ENCODE measurements at regions not wholly inside any gene's neighbourhood (a gene's known extent, or its start where the extent isn't known, plus 50 kb on each side); places are given as distances from the start of the nearest gene placed in this dataset.

- ChIA-PET CTCF (no interaction called here), POLR2A (no interaction called here)
- DNase-seq (ENCODE audit: extremely low spot score) = no peak
- TF ChIP-seq TARDBP (IDR thresholded peaks at IDR 0.05) = no peak
- no peak for TF ChIP-seq FOXM1 (IDR thresholded peaks at IDR 0.05; ENCODE audit: borderline replicate concordance)
- TF ChIP-seq FOXA1 (IDR thresholded peaks at IDR 0.05) = no peak
- TF ChIP-seq FOXK2 (IDR thresholded peaks at IDR 0.05) = no peak
- no peak for TF ChIP-seq SP1 (IDR thresholded peaks at IDR 0.05)
- no peak for TF ChIP-seq CTBP1 (IDR thresholded peaks at IDR 0.05; ENCODE audit: borderline replicate concordance)
- TF ChIP-seq ARNT (IDR thresholded peaks at IDR 0.05) = no peak
Measured at GRCh38 chr9:11537566-11537965, 924.8 kb upstream of the PTPRD start.

DNA sequence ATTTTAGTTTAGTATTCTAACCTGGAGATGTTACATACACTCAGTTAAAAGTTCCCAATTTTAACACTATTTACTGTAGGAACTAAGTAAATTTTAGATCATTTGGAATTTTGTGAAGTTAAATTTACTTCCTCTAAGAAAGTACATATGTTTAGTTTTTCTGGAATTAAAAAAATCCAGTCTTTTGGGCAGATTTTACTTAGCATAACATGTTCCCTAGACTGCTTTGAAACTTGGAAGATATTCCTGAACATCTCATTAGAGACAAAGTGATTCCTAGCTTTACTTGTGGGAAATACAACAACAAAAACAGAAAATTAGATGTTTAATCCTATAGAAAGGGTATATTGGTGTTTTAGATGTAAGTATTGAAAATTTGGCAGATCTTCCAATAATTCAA lies 930.0 kb upstream of the PTPRD start:
- POLR2A ChIA-PET = no interaction called here
- CTCF ChIA-PET = no interaction called here
- TF ChIP-seq FOXK2 (IDR thresholded peaks at IDR 0.05) (no peak), LEF1 (IDR thresholded peaks at IDR 0.05; ENCODE audit: borderline replicate concordance) (no peak), CTBP1 (IDR thresholded peaks at IDR 0.05; ENCODE audit: borderline replicate concordance) (no peak), NFRKB (IDR thresholded peaks at IDR 0.05) (no peak), PKNOX1 (IDR thresholded peaks at IDR 0.05) (no peak), TARDBP (IDR thresholded peaks at IDR 0.05) (no peak), HDGF (IDR thresholded peaks at IDR 0.05; ENCODE audit: borderline replicate concordance) (no peak), BHLHE40 (IDR thresholded peaks at IDR 0.05; ENCODE audit: borderline replicate concordance) (no peak), FOXA1 (IDR thresholded peaks at IDR 0.05) (no peak), FOXM1 (IDR thresholded peaks at IDR 0.05; ENCODE audit: borderline replicate concordance) (no peak), ZNF384 (IDR thresholded peaks at IDR 0.05) (no peak), SP1 (IDR thresholded peaks at IDR 0.05) (no peak), ELF4 (IDR thresholded peaks at IDR 0.05) (no peak), SUZ12 (IDR thresholded peaks at IDR 0.05) (no peak), L3MBTL2 (conservative IDR thresholded peaks at IDR 0.05) (no peak), ARNT (IDR thresholded peaks at IDR 0.05) (no peak)

GRCh38 chr9:11546231-11546630 lies 933.4 kb upstream of the PTPRD start:
- CTCF ChIA-PET = no interaction called here
- POLR2A ChIA-PET = no interaction called here
- no peak for DNase-seq (ENCODE audit: extremely low spot score)
- TF ChIP-seq NFRKB (IDR thresholded peaks at IDR 0.05) (no peak), ELF4 (IDR thresholded peaks at IDR 0.05) (no peak)

More for the DNA sequence above, 930.0 kb upstream of the PTPRD start:
- DNase-seq (ENCODE audit: extremely low spot score) = no peak

GRCh38 chr9:11549311-11549794 lies 936.6 kb upstream of the PTPRD start:
- ChIA-PET CTCF (no interaction called here), POLR2A (no interaction called here)
- no peak for TF ChIP-seq HDGF (IDR thresholded peaks at IDR 0.05; ENCODE audit: borderline replicate concordance)
- TF ChIP-seq PKNOX1 (IDR thresholded peaks at IDR 0.05) = no peak
- TF ChIP-seq FOXA1 (IDR thresholded peaks at IDR 0.05) = no peak
- TF ChIP-seq BHLHE40 (IDR thresholded peaks at IDR 0.05; ENCODE audit: borderline replicate concordance) = no peak
- no peak for TF ChIP-seq FOXK2 (IDR thresholded peaks at IDR 0.05)
- TF ChIP-seq FOXM1 (IDR thresholded peaks at IDR 0.05; ENCODE audit: borderline replicate concordance) = no peak
- no peak for TF ChIP-seq ARNT (IDR thresholded peaks at IDR 0.05)
- no peak for TF ChIP-seq SUZ12 (IDR thresholded peaks at IDR 0.05)
- TF ChIP-seq CTBP1 (IDR thresholded peaks at IDR 0.05; ENCODE audit: borderline replicate concordance) = no peak
- TF ChIP-seq L3MBTL2 (conservative IDR thresholded peaks at IDR 0.05) = no peak
- TF ChIP-seq TARDBP (IDR thresholded peaks at IDR 0.05) = no peak
- no peak for TF ChIP-seq NFRKB (IDR thresholded peaks at IDR 0.05)
- TF ChIP-seq ZNF384 (IDR thresholded peaks at IDR 0.05) = no peak
- TF ChIP-seq SP1 (IDR thresholded peaks at IDR 0.05) = no peak
- no peak for TF ChIP-seq ELF4 (IDR thresholded peaks at IDR 0.05)
- no peak for TF ChIP-seq LEF1 (IDR thresholded peaks at IDR 0.05; ENCODE audit: borderline replicate concordance)
- no peak for DNase-seq (ENCODE audit: extremely low spot score)

DNA sequence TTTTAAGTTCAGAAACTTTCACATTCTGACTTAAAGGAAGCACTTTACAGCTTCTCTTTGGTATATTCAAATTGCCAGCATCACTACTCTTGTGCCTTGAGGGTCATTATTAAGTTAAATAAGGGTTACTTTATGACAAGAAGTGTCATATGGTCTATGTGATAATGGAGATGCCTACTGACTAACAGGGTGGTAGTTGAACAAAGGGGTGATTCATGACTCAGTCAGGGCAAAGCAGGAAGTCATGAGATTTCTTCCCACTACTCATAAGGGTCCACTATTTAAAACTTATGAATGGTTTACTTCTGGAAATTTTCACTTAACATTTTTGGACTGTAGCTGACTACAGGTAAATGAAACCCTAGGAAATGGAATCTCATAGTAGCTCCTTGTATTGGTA lies 938.3 kb upstream of the PTPRD start:
- ChIA-PET CTCF (no interaction called here), POLR2A (no interaction called here)
- no peak for DNase-seq (ENCODE audit: extremely low spot score)
- no peak for TF ChIP-seq SUZ12 (IDR thresholded peaks at IDR 0.05)
- no peak for TF ChIP-seq FOXK2 (IDR thresholded peaks at IDR 0.05)
- TF ChIP-seq PKNOX1 (IDR thresholded peaks at IDR 0.05) = no peak

- no peak for DNase-seq (ENCODE audit: extremely low spot score)
- POLR2A ChIA-PET = no interaction called here
- TF ChIP-seq FOXM1 (IDR thresholded peaks at IDR 0.05; ENCODE audit: borderline replicate concordance) (no peak), FOXK2 (IDR thresholded peaks at IDR 0.05) (no peak), L3MBTL2 (conservative IDR thresholded peaks at IDR 0.05) (no peak), ELF4 (IDR thresholded peaks at IDR 0.05) (no peak), FOXA1 (IDR thresholded peaks at IDR 0.05) (no peak), SP1 (IDR thresholded peaks at IDR 0.05) (no peak), ARNT (IDR thresholded peaks at IDR 0.05) (no peak), SUZ12 (IDR thresholded peaks at IDR 0.05) (no peak), PKNOX1 (IDR thresholded peaks at IDR 0.05) (no peak), BHLHE40 (IDR thresholded peaks at IDR 0.05; ENCODE audit: borderline replicate concordance) (no peak), HDGF (IDR thresholded peaks at IDR 0.05; ENCODE audit: borderline replicate concordance) (no peak)
- CTCF ChIA-PET = no interaction called here
Measured at GRCh38 chr9:11558043-11558442, 945.2 kb upstream of the PTPRD start.
